NOMO-1 treated with DMSO at 0.1 percent for 48 hours (cell line): ENCODE measurements at regions not wholly inside any gene's neighbourhood (a gene's known extent, or its start where the extent isn't known, plus 50 kb on each side); places are given as distances from the start of the nearest gene placed in this dataset.
"Not testable (repeated sequence)": the region's sequence is repeated elsewhere in the genome, so short reads cannot be mapped to it uniquely, and the experiment has no call there.

Experiments used
- DNase-seq: peaks from one replicate; lab custom pipeline; 2025; ENCODE audit not compliant: unreplicated experiment; lab: John Stamatoyannopoulos, UW

GRCh38 chr4:97309121-97309520, 834.2 kb downstream of the STPG2 start:
- DNase-seq, result no peak

- no peak for DNase-seq
These were observed 826.1 kb downstream of the STPG2 start for GRCh38 chr4:97317201-97317600.

GRCh38 chr4:97317671-97318070, 825.6 kb downstream of the STPG2 start:
- DNase-seq, result no peak

GRCh38 chr4:97325751-97326150, 817.5 kb downstream of the STPG2 start:
- DNase-seq, result not testable (repeated sequence)

GRCh38 chr4:97330917-97331316, 812.4 kb downstream of the STPG2 start:
- DNase-seq, result no peak

GRCh38 chr4:97334348-97334747, 808.9 kb downstream of the STPG2 start:
- DNase-seq, result no peak

- no peak for DNase-seq
These were observed 793.6 kb downstream of the STPG2 start for GRCh38 chr4:97349468-97350186.

- DNase-seq, result no peak
These were observed 789.4 kb downstream of the STPG2 start for GRCh38 chr4:97353876-97354275.

- no peak for DNase-seq
These were observed 783.5 kb downstream of the STPG2 start for GRCh38 chr4:97359826-97360225.

GRCh38 chr4:97360733-97361132, 782.5 kb downstream of the STPG2 start:
- no peak for DNase-seq

- no peak for DNase-seq
These were observed 775.4 kb downstream of the STPG2 start for GRCh38 chr4:97367878-97368277.

GRCh38 chr4:97370568-97370967, 772.7 kb downstream of the STPG2 start:
- DNase-seq, result no peak

- no peak for DNase-seq
These were observed 768.8 kb downstream of the STPG2 start for GRCh38 chr4:97374526-97374925.

GRCh38 chr4:97386969-97387368, 756.3 kb downstream of the STPG2 start:
- DNase-seq, result no peak

GRCh38 chr4:97394653-97395052, 748.6 kb downstream of the STPG2 start:
- no peak for DNase-seq

GRCh38 chr4:97396097-97396496, 747.2 kb downstream of the STPG2 start:
- DNase-seq, result no peak

GRCh38 chr4:97396605-97397004, 746.7 kb downstream of the STPG2 start:
- DNase-seq, result no peak

- DNase-seq, result no peak
These were observed 738.3 kb downstream of the STPG2 start for GRCh38 chr4:97404876-97405523.

- DNase-seq, result no peak
These were observed 731.9 kb downstream of the STPG2 start for GRCh38 chr4:97411356-97411755.

- DNase-seq, result no peak
These were observed 730.9 kb downstream of the STPG2 start for GRCh38 chr4:97412331-97412730.

GRCh38 chr4:97414161-97414560, 729.1 kb downstream of the STPG2 start:
- DNase-seq, result no peak

- DNase-seq, result no peak
These were observed 710.7 kb downstream of the STPG2 start for GRCh38 chr4:97432551-97432950.
